ENCODE measurements at regions not wholly inside any gene's neighbourhood (a gene's known extent, or its start where the extent isn't known, plus 50 kb on each side); places are given as distances from the start of the nearest gene placed in this dataset.

DNA sequence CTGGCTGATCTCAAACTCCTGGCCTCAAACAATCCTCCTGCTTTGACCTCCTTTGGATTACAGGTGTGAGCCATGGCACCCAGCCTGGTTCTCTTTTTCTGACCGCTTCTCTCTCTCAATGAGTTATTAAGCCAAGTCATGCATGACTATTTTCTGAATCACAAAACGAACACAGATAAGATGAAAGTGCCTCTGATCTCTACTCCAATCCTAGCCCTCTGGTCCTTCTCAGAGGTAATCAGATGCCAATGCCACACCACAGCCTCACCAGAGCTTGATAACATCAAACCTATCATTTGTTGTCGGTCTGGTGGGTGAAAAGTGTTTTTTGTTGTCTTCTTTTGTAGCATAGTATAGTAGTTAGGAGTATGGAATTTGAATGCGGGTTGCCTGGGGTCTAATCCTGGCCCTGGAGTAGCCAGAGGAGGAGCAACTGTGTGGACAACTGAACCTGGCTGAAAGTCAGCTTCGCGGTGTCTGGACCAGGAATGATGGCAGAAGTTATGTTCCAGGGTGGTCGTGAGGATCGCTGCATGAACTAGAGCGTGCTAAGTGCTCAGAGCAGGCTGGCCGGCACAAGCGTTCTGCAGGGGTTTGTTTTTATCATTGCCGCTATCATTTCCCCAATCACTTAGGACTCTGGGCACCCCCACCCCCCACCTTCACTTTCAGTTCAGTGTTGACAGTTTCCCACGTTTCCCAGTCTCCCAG, 77.9 kb downstream of the SPRING1 start:
- Histone ChIP-seq H3K4me2 (peak overlapping the region; percentile 59 to 86 (median 74)), H3K27me3 (no peaks in the 10 kb centered on the region), H3K27ac (peak overlapping the region in 5 of 11 experiments; percentile 5 to 37 (median 23); a peak in 4 of 22 replicates), H3K4me1 (peaks cover 39 to 61% (median 55%) of the 10 kb centered on the region in 10 experiments), H3K9me3 (replicated peaks in 1 of 11) (peaks cover 0 to 15% (median 6%) of the 10 kb centered on the region in 11 experiments; a peak in 8 of 22 replicates), H3K9ac (0 out of 22 replicates have a peak overlapping the region, but pooled peaks of 1 of the 11 experiments have one; percentile 61), H4K20me1 (no peaks in the 10 kb centered on the region), H3K4me3 (no peak overlapping the region), H3K36me3 (peaks cover 0 to 4% (median 0%) of the 10 kb centered on the region in 11 experiments; a peak in 1 of 22 replicates)
- no peak for TF ChIP-seq Cebpa-rat (IDR thresholded peaks at IDR 0.05)

DNA sequence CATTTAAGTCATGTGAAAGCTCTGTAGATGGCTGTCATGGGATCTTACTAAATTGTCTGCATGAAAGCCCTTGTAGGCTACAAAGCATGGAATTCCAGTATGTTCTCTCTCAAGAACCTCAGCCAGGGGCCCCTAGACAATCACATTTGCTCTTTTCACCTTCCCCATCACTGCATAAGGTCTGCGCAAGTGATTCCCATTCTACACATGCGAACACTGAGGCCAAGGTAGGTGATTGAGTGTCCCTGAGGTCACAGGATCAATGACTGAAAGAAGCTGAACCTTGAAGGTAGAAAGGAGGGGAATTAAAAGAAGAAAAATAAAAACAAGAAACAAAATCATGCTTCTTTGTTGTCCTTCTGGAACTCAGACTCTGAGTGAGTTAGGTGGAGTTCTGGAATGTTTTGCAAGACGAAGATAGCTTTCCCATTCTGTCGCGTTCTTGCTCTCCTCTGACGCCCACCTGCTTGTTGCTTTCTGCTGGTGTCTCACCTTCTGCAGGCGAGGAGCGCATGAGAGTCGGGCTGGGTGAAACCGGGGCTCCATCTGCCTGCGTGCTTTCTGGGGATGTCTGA, 79.9 kb downstream of the SPRING1 start:
- H3K4me2 ChIP-seq, result peak overlapping the region; percentile 59 to 86 (median 74)
- H3K27me3 ChIP-seq, result no peaks in the 10 kb centered on the region
- peaks cover 0 to 4% (median 0%) of the 10 kb centered on the region in 11 experiments; a peak in 3 of 22 replicates for H3K36me3 ChIP-seq
- peaks cover 3 to 22% (median 11%) of the 10 kb centered on the region in 11 experiments; a peak in 20 of 22 replicates for H3K9me3 ChIP-seq (replicated peaks in 1 of 11)
- H3K4me3 ChIP-seq, result peak overlapping the region in 4 of 10 experiments; percentile 11 to 25 (median 18); a peak in 4 of 20 replicates
- TF ChIP-seq Cebpa-rat (IDR thresholded peaks at IDR 0.05), result no peak
- no peaks in the 10 kb centered on the region for H4K20me1 ChIP-seq
- H3K9ac ChIP-seq, result peak overlapping the region in 9 of 11 experiments; percentile 21 to 62 (median 39); a peak in 12 of 22 replicates
- peak overlapping the region in 8 of 11 experiments; percentile 21 to 68 (median 57); a peak in 11 of 22 replicates for H3K27ac ChIP-seq
- H3K4me1 ChIP-seq, result peaks cover 38 to 54% (median 49%) of the 10 kb centered on the region in 10 experiments

DNA sequence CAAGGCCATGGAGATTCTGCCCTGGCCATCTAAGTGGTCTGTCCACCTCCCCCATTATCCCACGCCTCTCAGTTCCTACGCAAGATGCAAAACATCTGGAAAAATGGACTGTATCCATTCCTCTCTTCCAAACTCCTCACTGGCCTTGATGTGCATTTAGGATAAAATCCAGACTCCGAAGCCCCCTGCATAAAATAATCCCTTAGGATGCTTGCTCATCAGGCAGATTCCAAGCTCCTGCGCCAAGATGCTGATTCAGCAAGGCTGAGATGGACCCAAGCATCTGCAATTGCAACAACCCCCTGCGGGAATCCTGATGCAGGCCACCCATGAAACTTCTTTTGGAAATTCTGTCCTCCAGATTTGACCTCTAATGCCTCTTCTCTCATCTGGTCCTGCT, 81.6 kb downstream of the SPRING1 start:
- no peak for TF ChIP-seq Cebpa-rat (IDR thresholded peaks at IDR 0.05)
- peaks cover 14 to 32% (median 24%) of the 10 kb centered on the region in 11 experiments for H3K9me3 ChIP-seq (replicated peaks in 1 of 11)
- no peak overlapping the region for H3K4me3 ChIP-seq
- H3K9ac ChIP-seq, result no peak overlapping the region
- no peaks in the 10 kb centered on the region for H3K27me3 ChIP-seq
- H4K20me1 ChIP-seq, result no peaks in the 10 kb centered on the region
- H3K4me2 ChIP-seq, result no peak overlapping the region
- peaks cover 23 to 39% (median 32%) of the 10 kb centered on the region in 10 experiments for H3K4me1 ChIP-seq
- H3K36me3 ChIP-seq, result peaks cover 0 to 5% (median 0%) of the 10 kb centered on the region in 11 experiments; a peak in 4 of 22 replicates
- no peak overlapping the region for H3K27ac ChIP-seq

DNA sequence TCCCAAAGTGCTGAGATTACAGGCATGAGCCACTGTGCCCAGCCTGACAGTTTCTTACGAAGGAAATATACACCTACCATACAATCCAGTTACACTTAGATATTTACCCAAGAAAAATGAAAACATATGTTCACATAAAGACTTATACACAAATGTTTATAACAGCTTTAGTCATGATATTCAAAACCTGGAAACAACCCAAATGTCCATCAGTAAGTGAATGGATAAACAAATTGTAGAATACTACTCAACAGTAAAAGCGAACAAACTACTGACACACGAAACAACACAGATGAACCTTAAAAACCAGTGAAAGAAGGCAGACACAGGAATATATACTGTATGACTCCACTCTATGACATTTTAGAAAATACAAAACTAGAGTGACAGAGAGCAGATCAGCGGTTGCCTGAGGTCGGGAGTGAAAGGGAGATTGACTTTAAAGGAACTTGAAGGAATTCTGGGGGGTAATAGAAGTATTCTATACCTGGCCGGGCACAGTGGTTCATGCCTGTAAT, 83.6 kb downstream of the SPRING1 start:
- Histone ChIP-seq H3K4me3 (no peak overlapping the region), H3K36me3 (peaks cover 0 to 5% (median 0%) of the 10 kb centered on the region in 11 experiments; a peak in 3 of 22 replicates), H3K4me2 (no peak overlapping the region), H3K27me3 (no peaks in the 10 kb centered on the region), H3K9me3 (replicated peaks in 1 of 11) (peaks cover 33 to 43% (median 39%) of the 10 kb centered on the region in 11 experiments), H3K27ac (no peak overlapping the region), H4K20me1 (no peaks in the 10 kb centered on the region), H3K4me1 (peaks cover 13 to 28% (median 19%) of the 10 kb centered on the region in 10 experiments), H3K9ac (no peak overlapping the region)
- no peak for TF ChIP-seq Cebpa-rat (IDR thresholded peaks at IDR 0.05)

DNA sequence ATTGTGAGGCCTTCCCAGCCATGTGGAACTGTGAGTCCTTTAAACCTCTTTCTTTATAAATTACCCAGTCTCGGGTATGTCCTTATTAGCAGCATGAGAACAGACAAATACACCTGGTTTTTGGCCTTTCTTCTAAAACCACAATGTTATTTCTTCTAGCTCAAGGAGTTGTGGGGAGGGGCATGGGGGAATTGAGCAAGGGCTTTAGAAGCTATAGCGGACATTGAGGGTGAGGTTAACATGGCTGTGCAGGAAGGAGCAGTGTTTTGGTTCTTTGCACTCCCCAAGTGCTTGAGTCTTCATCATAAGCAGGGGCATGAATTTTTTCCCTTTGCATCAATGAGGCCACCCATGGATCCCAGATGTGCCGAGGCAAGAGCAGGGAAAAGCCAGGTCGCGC, 86.8 kb downstream of the SPRING1 start:
- no peak for TF ChIP-seq Cebpa-rat (IDR thresholded peaks at IDR 0.05)
- Histone ChIP-seq H4K20me1 (no peaks in the 10 kb centered on the region), H3K9ac (no peak overlapping the region), H3K4me1 (peaks cover 5 to 28% (median 15%) of the 10 kb centered on the region in 10 experiments; a peak in 15 of 20 replicates), H3K27me3 (no peaks in the 10 kb centered on the region), H3K4me3 (no peak overlapping the region), H3K27ac (peak overlapping the region in 1 of 11 experiments; percentile 2; a peak in 1 of 22 replicates), H3K9me3 (replicated peaks in 1 of 11) (peaks cover 48 to 66% (median 59%) of the 10 kb centered on the region in 11 experiments), H3K4me2 (peak overlapping the region in 5 of 11 experiments; percentile 2 to 20 (median 14); a peak in 4 of 22 replicates), H3K36me3 (peaks cover 0 to 8% (median 0%) of the 10 kb centered on the region in 11 experiments; a peak in 4 of 22 replicates)

DNA sequence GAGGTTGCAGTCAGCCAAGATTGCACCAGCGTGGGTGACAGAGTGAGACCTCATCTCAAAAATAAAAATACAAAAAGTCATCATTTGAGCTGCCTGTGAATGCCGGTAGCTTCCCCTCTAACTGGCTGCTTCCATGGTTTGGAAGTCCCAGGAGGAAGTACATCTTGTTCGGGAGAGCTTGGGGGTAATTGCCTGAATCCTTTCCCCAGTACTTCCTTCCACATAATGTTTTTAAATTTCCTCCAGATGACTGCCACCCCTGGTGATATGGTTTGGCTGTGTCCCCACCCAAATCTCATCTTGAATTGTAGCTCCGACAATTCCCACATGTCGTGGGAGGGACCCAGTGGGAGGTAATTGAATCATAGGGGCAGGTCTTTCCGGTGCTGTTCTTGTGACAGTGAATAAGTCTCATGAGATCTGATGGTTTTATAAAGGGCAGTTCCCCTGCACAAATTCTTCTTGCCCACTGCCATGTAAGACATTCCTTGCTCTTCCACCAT, 87.2 kb downstream of the SPRING1 start:
- H3K9me3 ChIP-seq (replicated peaks in 1 of 11), result peaks cover 48 to 71% (median 63%) of the 10 kb centered on the region in 11 experiments
- H3K4me2 ChIP-seq, result 0 out of 22 replicates have a peak overlapping the region, but pooled peaks of 2 of the 11 experiments have one; percentile 2 to 12
- H3K27ac ChIP-seq, result no peak overlapping the region

DNA sequence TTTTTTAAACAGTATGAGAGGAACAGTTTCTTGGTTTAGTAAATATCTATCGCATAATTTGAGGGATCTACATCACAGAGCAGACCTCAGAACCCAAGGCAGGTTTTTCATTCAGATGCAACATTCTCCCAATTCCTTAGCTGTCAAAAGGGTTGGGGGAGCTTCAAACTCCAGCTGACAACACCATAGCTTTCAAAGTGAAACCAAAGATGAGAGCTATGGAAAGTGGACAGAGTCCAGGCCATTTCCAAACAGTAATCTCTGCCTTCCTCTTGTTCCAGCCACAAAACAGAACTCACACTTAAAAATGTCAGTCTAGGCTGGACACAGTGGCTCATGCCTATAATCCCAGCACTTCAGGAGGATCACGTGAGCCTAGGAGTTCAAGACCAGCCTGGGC, 87.8 kb downstream of the SPRING1 start:
- Histone ChIP-seq H3K27ac (no peak overlapping the region), H3K36me3 (peaks cover 0 to 8% (median 0%) of the 10 kb centered on the region in 11 experiments; a peak in 4 of 22 replicates), H3K9me3 (replicated peaks in 1 of 11) (peaks cover 51 to 76% (median 68%) of the 10 kb centered on the region in 11 experiments), H3K4me2 (no peak overlapping the region), H3K9ac (no peak overlapping the region), H4K20me1 (no peaks in the 10 kb centered on the region), H3K4me1 (peaks cover 5 to 33% (median 20%) of the 10 kb centered on the region in 10 experiments; a peak in 18 of 20 replicates), H3K4me3 (no peak overlapping the region), H3K27me3 (no peaks in the 10 kb centered on the region)
- TF ChIP-seq Cebpa-rat (IDR thresholded peaks at IDR 0.05), result no peak

More for the DNA sequence above, 87.2 kb downstream of the SPRING1 start:
- H3K4me3 ChIP-seq, result no peak overlapping the region
- H3K36me3 ChIP-seq, result peaks cover 0 to 8% (median 0%) of the 10 kb centered on the region in 11 experiments; a peak in 4 of 22 replicates
- H4K20me1 ChIP-seq, result no peaks in the 10 kb centered on the region
- H3K9ac ChIP-seq, result no peak overlapping the region
- peaks cover 5 to 30% (median 16%) of the 10 kb centered on the region in 10 experiments; a peak in 16 of 20 replicates for H3K4me1 ChIP-seq
- no peaks in the 10 kb centered on the region for H3K27me3 ChIP-seq
- TF ChIP-seq Cebpa-rat (IDR thresholded peaks at IDR 0.05), result no peak

DNA sequence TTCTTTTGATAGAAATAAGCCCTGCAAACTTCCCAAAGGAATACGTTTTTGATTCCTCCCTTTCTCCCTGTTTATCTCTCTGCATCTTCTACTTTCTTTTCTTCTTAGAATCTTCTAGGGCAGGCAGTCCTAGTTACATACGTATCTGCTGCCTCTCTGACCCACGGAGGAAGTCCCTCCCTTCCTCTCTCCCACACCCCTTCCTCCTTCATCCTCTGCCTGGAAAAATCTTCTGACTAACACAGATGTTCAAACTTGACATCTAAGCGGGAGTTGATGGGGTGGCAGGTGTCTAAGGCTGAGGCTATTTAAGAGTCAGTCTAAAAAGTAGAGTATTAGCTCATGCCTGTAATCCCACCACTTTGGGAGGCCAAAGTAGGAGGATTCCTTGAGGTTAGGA, 88.6 kb downstream of the MAP1LC3B2 start:
- no peak for TF ChIP-seq Cebpa-rat (IDR thresholded peaks at IDR 0.05)
- H3K27me3 ChIP-seq, result no peaks in the 10 kb centered on the region
- peak overlapping the region in 8 of 11 experiments; percentile 7 to 54 (median 35); a peak in 13 of 22 replicates for H3K4me2 ChIP-seq
- H3K4me3 ChIP-seq, result no peak overlapping the region
- H3K9ac ChIP-seq, result no peak overlapping the region
- no peaks in the 10 kb centered on the region for H4K20me1 ChIP-seq
- H3K4me1 ChIP-seq, result peaks cover 9 to 53% (median 41%) of the 10 kb centered on the region in 10 experiments; a peak in 19 of 20 replicates
- H3K36me3 ChIP-seq, result peaks cover 0 to 8% (median 0%) of the 10 kb centered on the region in 11 experiments; a peak in 4 of 22 replicates
- peaks cover 59 to 89% (median 82%) of the 10 kb centered on the region in 11 experiments for H3K9me3 ChIP-seq (replicated peaks in 1 of 11)
- H3K27ac ChIP-seq, result no peak overlapping the region
